G401 (cell line): ENCODE measurements at regions not wholly inside any gene's neighbourhood (a gene's known extent, or its start where the extent isn't known, plus 50 kb on each side); places are given as distances from the start of the nearest gene placed in this dataset.

Source experiments
- DNase-seq: peaks from one replicate; pipeline ENCODE4 v3.0.0-alpha.2; 2015; ENCODE audit warnings: low spot score
- in situ Hi-C: cut with HindIII; loops from 2 replicates; pipeline ENCODE4 v1.10.0; 2016; ENCODE audit warnings: low sequenced_read_pairs, mixed read lengths

DNA sequence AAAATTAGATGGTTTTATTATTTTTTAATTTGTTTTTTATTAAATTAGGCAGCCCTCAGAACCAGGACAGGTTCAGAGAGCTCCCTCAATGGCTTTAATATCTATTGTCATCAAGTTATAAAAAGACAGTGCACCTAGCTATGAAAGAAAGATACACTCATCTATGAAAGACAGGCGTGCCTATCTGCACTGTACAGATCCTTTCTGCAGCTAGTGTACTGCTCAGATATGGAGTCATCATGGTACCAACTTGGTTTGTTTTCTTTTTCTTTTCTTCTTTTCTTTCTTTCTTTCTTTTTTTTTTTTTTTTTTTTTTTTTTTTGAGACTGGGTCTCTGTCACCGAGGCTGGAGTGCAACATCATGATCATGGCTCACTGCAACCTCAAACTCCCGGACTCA is 54.8 kb upstream of the GPBP1 start:
- no peak for DNase-seq
- in situ Hi-C loops, result no loop called here

DNA sequence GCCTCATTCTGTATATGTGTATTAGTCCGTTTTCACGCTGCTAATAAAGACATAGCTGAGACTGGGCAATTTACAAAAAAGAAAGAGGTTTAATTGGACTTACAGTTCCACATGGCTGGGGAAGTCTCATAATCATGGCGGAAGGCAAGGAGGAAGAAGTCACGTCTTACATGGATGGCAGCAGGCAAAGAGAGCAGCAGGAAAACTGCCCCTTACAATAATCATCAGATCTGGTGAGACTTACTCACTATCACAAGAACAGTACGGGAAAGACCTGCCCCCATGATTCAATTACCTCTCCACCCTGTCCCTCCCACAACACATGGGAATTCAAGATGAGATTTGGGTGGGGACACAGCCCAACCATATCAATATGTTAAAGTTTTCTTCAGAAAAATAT is 49.8 kb upstream of the GPBP1 start:
- no peak for DNase-seq
- in situ Hi-C loops, result no loop called here
